Gastroesophageal sphincter (tissue), 4 donors: ENCODE measurements at regions not wholly inside any gene's neighbourhood (a gene's known extent, or its start where the extent isn't known, plus 50 kb on each side); places are given as distances from the start of the nearest gene placed in this dataset.

ENCODE experiments used
- ATAC-seq: fragments of 150-250 bp; one replicate; pipeline ENCODE4 v1.9.1; 2016; ENCODE audit warnings: mild to moderate bottlenecking, moderate library complexity
- H3K27ac ChIP-seq, 4 donors: fragments of 200-600 bp; sonication (generic) in 3 of 4; 1 replicate in 3 of 4; 2 replicates in 1 of 4; pipeline ENCODE4 v1.5.1; 2016 to 2019
- H3K27me3 ChIP-seq: fragments of 200-600 bp; sonication (generic); one replicate; pipeline ENCODE4 v1.5.1; 2019
- H3K36me3 ChIP-seq, 2 donors: fragments of 200-600 bp; sonication (generic); one replicate each; pipeline ENCODE4 v1.5.1; 2019; ENCODE audit warnings: control low read depth in 1 of 2
- H3K4me1 ChIP-seq, 3 donors: fragments of 200-600 bp; sonication (generic); 1 replicate in 2 of 3; 2 replicates in 1 of 3; pipeline ENCODE4 v1.5.1; 2016 to 2019; ENCODE audit warnings: control low read depth in 2 of 3
- H3K4me3 ChIP-seq, 2 donors: fragments of 200-600 bp; sonication (generic); one replicate each; pipeline ENCODE4 v1.5.1; 2019; ENCODE audit warnings: mild to moderate bottlenecking in 1 of 2, moderate library complexity in 1 of 2
- H3K9me3 ChIP-seq, 3 donors: fragments of 200-600 bp; sonication (generic); one replicate each; pipeline ENCODE4 v1.5.1; 2017 to 2019; ENCODE audit warnings: control low read depth in 2 of 3
- CTCF ChIP-seq, 4 experiments: fragments of 200-600 bp in 2 of 4; fragments of 450-650 bp in 2 of 4; sonication (generic) in 1 of 4; IDR thresholded peaks; one replicate each; pipeline ENCODE4 v1.5.1; 2017 to 2019; ENCODE audit warnings: antibody characterized with exemption in 4 of 4, mild to moderate bottlenecking in 2 of 4, moderate library complexity in 2 of 4
- EP300 ChIP-seq: sonication (generic); formaldehyde crosslinking; IDR thresholded peaks from one replicate; pipeline ENCODE4 v1.6.1; 2017; ENCODE audit warnings: antibody characterized with exemption, mild to moderate bottlenecking
- POLR2A ChIP-seq, 2 donors: fragments of 450-650 bp; IDR thresholded peaks; one replicate each; pipeline ENCODE4 v1.6.1; 2017; ENCODE audit warnings: antibody characterized with exemption in 2 of 2, mild to moderate bottlenecking in 2 of 2, moderate library complexity in 1 of 2
- POLR2AphosphoS5 ChIP-seq: sonication (generic); formaldehyde crosslinking; IDR thresholded peaks from one replicate; pipeline ENCODE4 v1.6.1; 2017; ENCODE audit warnings: antibody characterized with exemption
- WGBS, 2 donors: methylation state at CpG; one replicate each; pipeline ENCODE4 v1.1.5; 2018; ENCODE audit warnings: low coverage in 1 of 2; 5-methylcytosine and 5-hydroxymethylcytosine counted together

GRCh38 chr5:114207615-114208014 is 154.3 kb upstream of the KCNN2 start:
- H3K4me3 ChIP-seq = no peak overlapping the region
- no peaks in the 10 kb centered on the region for H3K27me3 ChIP-seq
- TF ChIP-seq POLR2A (IDR thresholded peaks at IDR 0.05) = no peak
- no peak for TF ChIP-seq EP300
- TF ChIP-seq POLR2AphosphoS5 = no peak
- no peak for TF ChIP-seq CTCF (IDR thresholded peaks at IDR 0.05)
- H3K36me3 ChIP-seq = no peaks in the 10 kb centered on the region
- no peaks in the 10 kb centered on the region for H3K4me1 ChIP-seq
- 70 to 100% methylated on average over 2 to 3 of the region's 3 CpGs for WGBS, 2 donors
- ATAC-seq = no peak
- no peaks in the 10 kb centered on the region for H3K9me3 ChIP-seq
- no peak overlapping the region for H3K27ac ChIP-seq

GRCh38 chr5:114208120-114208519 is 153.8 kb upstream of the KCNN2 start:
- H3K9me3 ChIP-seq = no peaks in the 10 kb centered on the region
- H3K36me3 ChIP-seq = no peaks in the 10 kb centered on the region
- TF ChIP-seq POLR2AphosphoS5 (no peak), POLR2A (IDR thresholded peaks at IDR 0.05) (no peak), CTCF (IDR thresholded peaks at IDR 0.05) (no peak), EP300 (no peak)
- H3K4me3 ChIP-seq = no peak overlapping the region
- no peak for ATAC-seq
- WGBS, 2 donors = 85 to 90% methylated on average over 2 of the region's 2 CpGs
- H3K4me1 ChIP-seq = no peaks in the 10 kb centered on the region
- H3K27ac ChIP-seq = no peak overlapping the region
- H3K27me3 ChIP-seq = no peaks in the 10 kb centered on the region

- WGBS, 2 donors = 87 to 100% methylated on average over 2 of the region's 2 CpGs
- Histone ChIP-seq H3K27me3 (no peaks in the 10 kb centered on the region), H3K4me1 (no peaks in the 10 kb centered on the region), H3K27ac (no peak overlapping the region), H3K4me3 (no peak overlapping the region), H3K9me3 (no peaks in the 10 kb centered on the region), H3K36me3 (no peaks in the 10 kb centered on the region)
- TF ChIP-seq CTCF (IDR thresholded peaks at IDR 0.05) (no peak), EP300 (no peak), POLR2AphosphoS5 (no peak), POLR2A (IDR thresholded peaks at IDR 0.05) (no peak)
- no peak for ATAC-seq
Measured at GRCh38 chr5:114208588-114208987, 153.3 kb upstream of the KCNN2 start.

- Histone ChIP-seq H3K27ac (no peak overlapping the region), H3K4me1 (no peaks in the 10 kb centered on the region), H3K36me3 (no peaks in the 10 kb centered on the region), H3K4me3 (no peak overlapping the region), H3K9me3 (no peaks in the 10 kb centered on the region), H3K27me3 (no peaks in the 10 kb centered on the region)
- 55 to 79% methylated on average over 3 of the region's 3 CpGs for WGBS, 2 donors
- ATAC-seq = no peak
- TF ChIP-seq POLR2A (IDR thresholded peaks at IDR 0.05) (no peak), POLR2AphosphoS5 (no peak), CTCF (IDR thresholded peaks at IDR 0.05) (no peak), EP300 (no peak)
Measured at GRCh38 chr5:114210662-114211061, 151.2 kb upstream of the KCNN2 start.

GRCh38 chr5:114221807-114222206 is 140.1 kb upstream of the KCNN2 start:
- no peak for ATAC-seq
- Histone ChIP-seq H3K27me3 (no peaks in the 10 kb centered on the region), H3K4me1 (no peaks in the 10 kb centered on the region), H3K36me3 (no peaks in the 10 kb centered on the region), H3K4me3 (no peak overlapping the region), H3K9me3 (peaks cover 0 to 13% (median 0%) of the 10 kb centered on the region in 3 donors), H3K27ac (no peak overlapping the region)
- TF ChIP-seq EP300 (no peak), CTCF (IDR thresholded peaks at IDR 0.05) (no peak), POLR2AphosphoS5 (no peak), POLR2A (IDR thresholded peaks at IDR 0.05) (no peak)
- WGBS, 2 donors = 81 to 85% methylated on average over 1 of the region's 1 CpG
